HepG2 (cell line): ENCODE measurements at regions not wholly inside any gene's neighbourhood (a gene's known extent, or its start where the extent isn't known, plus 50 kb on each side); places are given as distances from the start of the nearest gene placed in this dataset.

Experiments used
- ATAC-seq: fragments of 200-7000 bp; cut with Tn5 transposase; 3 replicates; pipeline ENCODE4 v1.9.1; 2020; ENCODE audit warnings: mild to moderate bottlenecking, moderate library complexity
- BruUV-seq: library from RNA; stranded (reverse); fragments of 400-500 nt; replicated peaks from 2 replicates; lab custom pipeline; 2021; lab: Mats Ljungman, UMichigan
- CTCF ChIA-PET: fragments of 300-600 bp; formaldehyde crosslinking; extraction: SDS; loops from one replicate; lab custom pipeline; 2021; ENCODE audit warnings: low total read pairs, inconsistent platforms, low intra/inter-chr PET ratio; lab: Yijun Ruan, JAX
- POLR2A ChIA-PET: fragments of 350-600 bp; sonication (Branson Sonifier 250); formaldehyde crosslinking; loops from one replicate; lab custom pipeline; 2020; ENCODE audit warnings: antibody characterized with exemption, inconsistent platforms; lab: Yijun Ruan, JAX
- DNase-seq: peaks from one replicate; pipeline ENCODE4 v3.0.0-alpha.2; 2015; ENCODE audit warnings: low spot score
- FAIRE-seq: peaks from 3 replicates; lab custom pipeline; 2011; peaks lifted over from hg19 to GRCh38; lab: Jason Lieb, UNC
- H2AFZ ChIP-seq: one replicate; pipeline ENCODE4 v1.6.1; 2011; ENCODE audit warnings: low read length, inconsistent platforms
- H3K27ac ChIP-seq: fragments of 300-600 bp; 3 replicates; pipeline ENCODE4 v1.8.0; 2011; ENCODE audit warnings: mixed run types, mild to moderate bottlenecking, mixed read lengths, low read length, inconsistent platforms; ENCODE audit not compliant: insufficient read depth; ENCODE audit errors: extremely low read length
- H3K27me3 ChIP-seq, 2 experiments: fragments of 200-600 bp in 1 of 2; 2 replicates in 1 of 2; 3 replicates in 1 of 2; pipeline versions ENCODE4 v1.6.0 to v1.8.0; 2011; ENCODE audit warnings: low read length in 2 of 2, mild to moderate bottlenecking in 2 of 2, moderate library complexity in 2 of 2, inconsistent platforms in 1 of 2; ENCODE audit not compliant: insufficient read depth in 2 of 2, control insufficient read depth in 1 of 2
- H3K36me3 ChIP-seq, 2 experiments: fragments of 200-600 bp in 1 of 2; replicated peaks in 1 of 2; 2 replicates in 1 of 2; 3 replicates in 1 of 2; pipeline versions ENCODE4 v1.5.1 to v1.8.0; 2011; ENCODE audit warnings: low read length in 2 of 2, inconsistent platforms in 1 of 2; ENCODE audit not compliant: insufficient read depth in 2 of 2, control insufficient read depth in 1 of 2
- H3K4me1 ChIP-seq: 2 replicates; pipeline ENCODE4 v1.5.1; 2012; ENCODE audit warnings: low read length, inconsistent platforms; ENCODE audit not compliant: insufficient read depth
- H3K4me2 ChIP-seq: 2 replicates; pipeline ENCODE4 v1.6.0; 2011; ENCODE audit warnings: low read depth, low read length, inconsistent platforms
- H3K4me3 ChIP-seq, 3 experiments: fragments of 200-600 bp in 1 of 3; sonication (generic), shearing (Covaris generic) in 1 of 3; replicated peaks in 1 of 3; 2 replicates each; pipeline ENCODE4 v1.5.1; 2011 to 2016; ENCODE audit warnings: low read length in 3 of 3, inconsistent platforms in 2 of 3, low read depth in 2 of 3, mild to moderate bottlenecking in 2 of 3, control low read depth in 1 of 3, mixed read lengths in 1 of 3; ENCODE audit not compliant: insufficient read depth in 1 of 3
- H3K79me2 ChIP-seq: one replicate; pipeline ENCODE4 v1.6.1; 2011; ENCODE audit warnings: low read length, inconsistent platforms; ENCODE audit not compliant: insufficient read depth
- H3K9ac ChIP-seq: 2 replicates; pipeline ENCODE4 v1.6.0; 2011; ENCODE audit warnings: mild to moderate bottlenecking, low read depth, low read length, inconsistent platforms; ENCODE audit not compliant: insufficient read depth
- H3K9me3 ChIP-seq: 2 replicates; pipeline ENCODE4 v1.5.1; 2012; ENCODE audit warnings: mild to moderate bottlenecking, low read length
- H4K20me1 ChIP-seq: 2 replicates; pipeline ENCODE4 v1.6.0; 2011; ENCODE audit warnings: inconsistent platforms, mild to moderate bottlenecking, low read length, moderate library complexity; ENCODE audit not compliant: insufficient read depth
- BORCS8-MEF2B ChIP-seq: sonication (generic); formaldehyde crosslinking; IDR thresholded peaks from 2 replicates; pipeline ENCODE4 v1.8.0; 2022; ENCODE audit warnings: mild to moderate bottlenecking, missing genetic modification reagents
- MAFK ChIP-seq, 2 experiments: IDR thresholded peaks in 1 of 2; conservative IDR thresholded peaks in 1 of 2; 2 replicates each; pipeline ENCODE4 v1.6.1; 2011; ENCODE audit warnings: improper control_type of control experiment in 2 of 2, low read length in 2 of 2
- NFATC3 ChIP-seq: sonication (generic); formaldehyde crosslinking; IDR thresholded peaks from 2 replicates; pipeline ENCODE4 v1.5.1; 2020; ENCODE audit warnings: mild to moderate bottlenecking, missing genetic modification reagents
- SP1 ChIP-seq, 2 experiments: fragments of 450-650 bp in 1 of 2; sonication (generic) in 1 of 2; formaldehyde crosslinking in 1 of 2; IDR thresholded peaks; 2 replicates each; pipeline versions ENCODE4 v1.4.0 to v1.6.1; 2016 to 2020; ENCODE audit warnings: missing genetic modification reagents in 1 of 2
- TAF15 ChIP-seq: fragments of 200-400 bp; formaldehyde crosslinking; IDR thresholded peaks from one replicate; pipeline ENCODE4 v1.6.1; 2018; ENCODE audit warnings: mild to moderate bottlenecking, low read depth, low read length; ENCODE audit not compliant: poor library complexity, severe bottlenecking
- ZMAT5 ChIP-seq: sonication (generic); formaldehyde crosslinking; IDR thresholded peaks from 2 replicates; pipeline ENCODE4 v1.5.0; 2020; ENCODE audit warnings: mild to moderate bottlenecking, low read depth, missing genetic modification reagents, borderline replicate concordance
- ZNF136 ChIP-seq: sonication (generic); formaldehyde crosslinking; IDR thresholded peaks from 2 replicates; pipeline ENCODE4 v1.8.1; 2022; ENCODE audit warnings: low read depth, mild to moderate bottlenecking, moderate library complexity, missing genetic modification reagents
- ZNF264 ChIP-seq: sonication (generic); formaldehyde crosslinking; IDR thresholded peaks from 2 replicates; pipeline ENCODE4 v1.4.0; 2020; ENCODE audit warnings: missing genetic modification reagents
- ZNF282 ChIP-seq: fragments of 450-650 bp; IDR thresholded peaks from 2 replicates; pipeline ENCODE4 v1.6.1; 2018; ENCODE audit not compliant: partially characterized antibody
- ZNF30 ChIP-seq: sonication (generic); formaldehyde crosslinking; IDR thresholded peaks from 2 replicates; pipeline ENCODE4 v1.5.0; 2020; ENCODE audit warnings: mild to moderate bottlenecking, missing genetic modification reagents
- ZNF329 ChIP-seq: sonication (generic); formaldehyde crosslinking; IDR thresholded peaks from 2 replicates; pipeline ENCODE4 v1.9.0; 2021; ENCODE audit warnings: low read depth, mild to moderate bottlenecking, missing genetic modification reagents
- ZNF652 ChIP-seq: IDR thresholded peaks from 2 replicates; pipeline ENCODE4 v1.6.1; 2016; ENCODE audit warnings: low read depth, borderline replicate concordance
- ZNF879 ChIP-seq: sonication (generic); formaldehyde crosslinking; IDR thresholded peaks from 2 replicates; pipeline ENCODE4 v1.8.1; 2023; ENCODE audit warnings: missing genetic modification reagents
- in situ Hi-C: cut with HindIII; loops from 2 replicates; pipeline ENCODE4 v1.10.0; 2017; ENCODE audit warnings: low pct_unique_long_range_greater_than_20kb; ENCODE audit not compliant: extremely low pct_ligation_motif_present
- intact Hi-C: fragments of 100-400 bp; cut with micrococcal nuclease; formaldehyde crosslinking; loops from one replicate; pipeline ENCODE4 v1.10.0; 2022; ENCODE audit not compliant: unreplicated experiment
- TF ChIP-seq, protein P1 (sequence below): IDR thresholded peaks from 2 replicates; pipeline ENCODE4 v1.6.1; 2018; ENCODE audit warnings: missing genetic modification reagents

DNA sequence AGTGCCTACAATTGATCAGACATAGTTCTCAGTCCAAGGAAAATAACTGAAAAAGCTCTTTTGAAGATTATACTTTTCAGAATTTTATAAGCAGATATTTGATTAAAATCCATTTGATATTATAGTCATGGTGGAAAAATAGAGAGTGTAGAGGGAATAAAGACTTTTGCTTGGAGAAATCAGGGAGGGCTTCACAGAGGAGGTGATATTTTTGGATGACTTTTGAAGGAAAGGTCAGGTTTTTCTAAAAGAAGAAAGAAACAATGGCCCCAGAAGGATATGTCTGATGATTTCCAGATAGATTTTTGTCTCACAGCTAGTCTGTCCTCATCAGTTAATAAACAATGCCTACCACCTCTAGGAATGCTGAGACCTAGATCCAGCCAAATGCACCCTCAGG lies 806.3 kb upstream of the CELF2 start:
- BruUV-seq, result no TSS peak
- intact Hi-C loops, result no loop called here
- ChIA-PET CTCF (no interaction called here), POLR2A (no interaction called here)
- ATAC-seq (no peak), FAIRE-seq (no peak), DNase-seq (no peak)
- TF ChIP-seq ZNF879 (CRISPR knock-in tag), result no peak
- TF ChIP-seq ZNF136, result no peak
- TF ChIP-seq TAF15, result no peak
- TF ChIP-seq MAFK (conservative IDR thresholded peaks at IDR 0.05 in 1 of 2, IDR thresholded peaks at IDR 0.05 in 1 of 2; ENCODE audit: low read length in 2 of 2), result no peak
- TF ChIP-seq ZNF282, result no peak
- TF ChIP-seq ZMAT5 (CRISPR knock-in tag), result no peak
- TF ChIP-seq ZNF264, result no peak
- TF ChIP-seq, protein P1, sequence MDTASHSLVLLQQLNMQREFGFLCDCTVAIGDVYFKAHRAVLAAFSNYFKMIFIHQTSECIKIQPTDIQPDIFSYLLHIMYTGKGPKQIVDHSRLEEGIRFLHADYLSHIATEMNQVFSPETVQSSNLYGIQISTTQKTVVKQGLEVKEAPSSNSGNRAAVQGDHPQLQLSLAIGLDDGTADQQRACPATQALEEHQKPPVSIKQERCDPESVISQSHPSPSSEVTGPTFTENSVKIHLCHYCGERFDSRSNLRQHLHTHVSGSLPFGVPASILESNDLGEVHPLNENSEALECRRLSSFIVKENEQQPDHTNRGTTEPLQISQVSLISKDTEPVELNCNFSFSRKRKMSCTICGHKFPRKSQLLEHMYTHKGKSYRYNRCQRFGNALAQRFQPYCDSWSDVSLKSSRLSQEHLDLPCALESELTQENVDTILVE, result no peak
- no peak for TF ChIP-seq SP1 (IDR thresholded peaks at IDR 0.05)
- no peak for TF ChIP-seq SP1 (CRISPR knock-in tag; IDR thresholded peaks at IDR 0.05)
- no peak for TF ChIP-seq ZNF30 (CRISPR knock-in tag)
- no peak for TF ChIP-seq ZNF652 (CRISPR knock-in tag)
- TF ChIP-seq ZNF329, result no peak
- TF ChIP-seq NFATC3 (CRISPR knock-in tag), result no peak
- no peak for TF ChIP-seq BORCS8-MEF2B (CRISPR knock-in tag)
- H3K36me3 ChIP-seq, result no peaks in the 10 kb centered on the region
- in situ Hi-C loops, result no loop called here
- H3K27ac ChIP-seq, result no peak overlapping the region
- no peak overlapping the region for H3K4me2 ChIP-seq
- no peaks in the 10 kb centered on the region for H3K27me3 ChIP-seq
- no peaks in the 10 kb centered on the region for H3K79me2 ChIP-seq
- H3K4me1 ChIP-seq, result no peaks in the 10 kb centered on the region
- H2AFZ ChIP-seq, result no peak overlapping the region
- no peak overlapping the region for H3K4me3 ChIP-seq
- H3K9me3 ChIP-seq, result peaks cover 96% of the 10 kb centered on the region
- H3K9ac ChIP-seq, result no peak overlapping the region
- H4K20me1 ChIP-seq, result no peaks in the 10 kb centered on the region
